Fibroblast of skin of right quadriceps (primary cell): ENCODE measurements at regions not wholly inside any gene's neighbourhood (a gene's known extent, or its start where the extent isn't known, plus 50 kb on each side); places are given as distances from the start of the nearest gene placed in this dataset.

ENCODE experiments used
- DNase-seq: peaks from one replicate; pipeline ENCODE4 v3.0.0-alpha.2; 2013

GRCh38 chr4:77375866-77376607, 219.0 kb downstream of the CCNG2 start:
- no peak for DNase-seq

- no peak for DNase-seq
Observed at GRCh38 chr4:77376788-77377460, 219.9 kb downstream of the CCNG2 start.

GRCh38 chr4:77384094-77384493, 221.5 kb upstream of the CXCL13 start:
- no peak for DNase-seq

GRCh38 chr4:77385124-77385969, 220.3 kb upstream of the CXCL13 start:
- DNase-seq: peak; percentile 57

GRCh38 chr4:77393996-77394395, 211.6 kb upstream of the CXCL13 start:
- DNase-seq: no peak

GRCh38 chr4:77395481-77395880, 210.1 kb upstream of the CXCL13 start:
- no peak for DNase-seq

GRCh38 chr4:77398256-77398655, 207.4 kb upstream of the CXCL13 start:
- DNase-seq: no peak

GRCh38 chr4:77399831-77400230, 205.8 kb upstream of the CXCL13 start:
- DNase-seq: no peak

- DNase-seq: no peak
Observed at GRCh38 chr4:77413766-77414165, 191.9 kb upstream of the CXCL13 start.

GRCh38 chr4:77415689-77416088, 189.9 kb upstream of the CXCL13 start:
- DNase-seq: no peak

GRCh38 chr4:77418333-77418732, 187.3 kb upstream of the CXCL13 start:
- no peak for DNase-seq

- DNase-seq: no peak
Observed at GRCh38 chr4:77430847-77431246, 174.8 kb upstream of the CXCL13 start.

GRCh38 chr4:77431546-77431945, 174.1 kb upstream of the CXCL13 start:
- no peak for DNase-seq

GRCh38 chr4:77432717-77433417, 172.8 kb upstream of the CXCL13 start:
- DNase-seq: no peak

- DNase-seq: peak; percentile 42
Observed at GRCh38 chr4:77433418-77433733, 172.2 kb upstream of the CXCL13 start.

- DNase-seq: no peak
Observed at GRCh38 chr4:77434299-77435092, 171.1 kb upstream of the CXCL13 start.

GRCh38 chr4:77437079-77437478, 168.5 kb upstream of the CXCL13 start:
- DNase-seq: no peak

- no peak for DNase-seq
Observed at GRCh38 chr4:77438549-77438948, 167.1 kb upstream of the CXCL13 start.

- DNase-seq: peak; percentile 45
Observed at GRCh38 chr4:77443941-77444340, 161.7 kb upstream of the CXCL13 start.

- no peak for DNase-seq
Observed at GRCh38 chr4:77445823-77446222, 159.8 kb upstream of the CXCL13 start.

- DNase-seq: no peak
Observed at GRCh38 chr4:77446601-77447000, 159.0 kb upstream of the CXCL13 start.

GRCh38 chr4:77449171-77449570, 156.4 kb upstream of the CXCL13 start:
- peak; percentile 6 for DNase-seq
